ENCODE measurements at regions not wholly inside any gene's neighbourhood (a gene's known extent, or its start where the extent isn't known, plus 50 kb on each side); places are given as distances from the start of the nearest gene placed in this dataset.

GRCh38 chr1:165036403-165036802 lies 320.1 kb downstream of the LMX1A start:
- POLR2A ChIA-PET = no interaction called here
- Histone ChIP-seq H3K27me3 (ENCODE audit: control insufficient read depth in 1 of 2, insufficient read depth in 2 of 2, low read length in 2 of 2) (no peaks in the 10 kb centered on the region; a peak in 1 of 5 replicates), H3K27ac (ENCODE audit: extremely low read length, insufficient read depth, low read length) (no peak overlapping the region), H2AFZ (ENCODE audit: low read length) (no peak overlapping the region), H3K9ac (ENCODE audit: insufficient read depth, low read depth, low read length) (no peak overlapping the region), H3K4me1 (ENCODE audit: insufficient read depth, low read length) (no peaks in the 10 kb centered on the region), H3K4me3 (replicated peaks in 1 of 3; ENCODE audit: insufficient read depth in 1 of 3, low read depth in 2 of 3, low read length in 3 of 3) (no peak overlapping the region), H3K9me3 (ENCODE audit: low read length) (no peaks in the 10 kb centered on the region), H3K36me3 (replicated peaks in 1 of 2; ENCODE audit: control insufficient read depth in 1 of 2, insufficient read depth in 2 of 2, low read length in 2 of 2) (no peaks in the 10 kb centered on the region), H3K79me2 (ENCODE audit: insufficient read depth, low read length) (no peaks in the 10 kb centered on the region), H4K20me1 (ENCODE audit: insufficient read depth, low read length) (no peaks in the 10 kb centered on the region), H3K4me2 (ENCODE audit: low read depth, low read length) (no peak overlapping the region)
- WGBS (ENCODE audit: low lambda C conversion rate) = 11% methylated on average over 6 of the region's 6 CpGs
- DNase-seq (ENCODE audit: low spot score) (no peak), FAIRE-seq (no peak), ATAC-seq (no peak)
- CTCF ChIA-PET (ENCODE audit: low intra/inter-chr PET ratio, low total read pairs) = no interaction called here
- TF ChIP-seq SNAPC2 (CRISPR knock-in tag; IDR thresholded peaks at IDR 0.05) (no peak), ZNF737 (CRISPR knock-in tag; IDR thresholded peaks at IDR 0.05; ENCODE audit: borderline replicate concordance) (no peak), ELF1 (CRISPR knock-in tag; IDR thresholded peaks at IDR 0.05) (no peak), ZFP90 (CRISPR knock-in tag; IDR thresholded peaks at IDR 0.05; ENCODE audit: borderline replicate concordance) (no peak), JUNB (CRISPR knock-in tag; IDR thresholded peaks at IDR 0.05; ENCODE audit: borderline replicate concordance) (no peak), TRIM22 (IDR thresholded peaks at IDR 0.05) (no peak), PREB (CRISPR knock-in tag; IDR thresholded peaks at IDR 0.05) (no peak), KMT2A (CRISPR knock-in tag; IDR thresholded peaks at IDR 0.05) (no peak), NFYC (CRISPR knock-in tag; IDR thresholded peaks at IDR 0.05) (no peak)
- in situ Hi-C loops (cut with HindIII; ENCODE audit: extremely low pct_ligation_motif_present, low pct_unique_long_range_greater_than_20kb) = no loop called here
- no TSS peak for BruUV-seq (replicated peaks)
- intact Hi-C loops (cut with micrococcal nuclease; ENCODE audit: unreplicated experiment) = no loop called here
